22Rv1 (cell line): ENCODE measurements at regions not wholly inside any gene's neighbourhood (a gene's known extent, or its start where the extent isn't known, plus 50 kb on each side); places are given as distances from the start of the nearest gene placed in this dataset.
A peak's percentile ranks its signal among the peaks of the same experiment; 100 is the strongest.

ENCODE experiments used
- H3K27ac ChIP-seq: fragments of 450-650 bp; 2 replicates; pipeline ENCODE4 v1.5.1; 2017
- ZFX ChIP-seq: fragments of 450-650 bp; IDR thresholded peaks from 2 replicates; pipeline ENCODE4 v1.6.1; 2017; ENCODE audit warnings: antibody characterized with exemption, borderline replicate concordance
- TF ChIP-seq, protein P1 (sequence below): fragments of 450-650 bp; IDR thresholded peaks from 2 replicates; pipeline ENCODE4 v1.5.1; 2017; ENCODE audit warnings: mild to moderate bottlenecking

DNA sequence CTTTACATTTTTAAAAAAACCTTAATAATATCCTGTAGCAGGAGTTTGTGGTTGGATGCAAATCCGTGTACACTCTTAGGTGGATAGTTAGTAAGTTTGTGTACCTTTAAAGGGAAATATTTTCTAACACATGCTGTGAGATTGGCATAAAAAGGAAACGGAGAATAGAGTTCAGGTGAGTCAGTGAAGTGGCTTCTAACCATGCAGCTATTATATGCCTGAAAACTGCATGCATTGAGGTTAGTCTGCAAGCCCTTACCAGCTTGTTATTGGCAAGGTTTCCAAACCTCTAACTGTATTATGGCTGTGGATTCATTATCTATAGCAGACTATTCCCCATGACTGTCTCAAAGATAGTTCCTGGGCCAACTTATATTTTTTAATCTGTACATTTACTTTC lies 420.6 kb upstream of the MMS22L start:
- TF ChIP-seq, protein P1, sequence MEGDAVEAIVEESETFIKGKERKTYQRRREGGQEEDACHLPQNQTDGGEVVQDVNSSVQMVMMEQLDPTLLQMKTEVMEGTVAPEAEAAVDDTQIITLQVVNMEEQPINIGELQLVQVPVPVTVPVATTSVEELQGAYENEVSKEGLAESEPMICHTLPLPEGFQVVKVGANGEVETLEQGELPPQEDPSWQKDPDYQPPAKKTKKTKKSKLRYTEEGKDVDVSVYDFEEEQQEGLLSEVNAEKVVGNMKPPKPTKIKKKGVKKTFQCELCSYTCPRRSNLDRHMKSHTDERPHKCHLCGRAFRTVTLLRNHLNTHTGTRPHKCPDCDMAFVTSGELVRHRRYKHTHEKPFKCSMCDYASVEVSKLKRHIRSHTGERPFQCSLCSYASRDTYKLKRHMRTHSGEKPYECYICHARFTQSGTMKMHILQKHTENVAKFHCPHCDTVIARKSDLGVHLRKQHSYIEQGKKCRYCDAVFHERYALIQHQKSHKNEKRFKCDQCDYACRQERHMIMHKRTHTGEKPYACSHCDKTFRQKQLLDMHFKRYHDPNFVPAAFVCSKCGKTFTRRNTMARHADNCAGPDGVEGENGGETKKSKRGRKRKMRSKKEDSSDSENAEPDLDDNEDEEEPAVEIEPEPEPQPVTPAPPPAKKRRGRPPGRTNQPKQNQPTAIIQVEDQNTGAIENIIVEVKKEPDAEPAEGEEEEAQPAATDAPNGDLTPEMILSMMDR: no peak
- no peak for TF ChIP-seq ZFX
- no peak overlapping the region for H3K27ac ChIP-seq

DNA sequence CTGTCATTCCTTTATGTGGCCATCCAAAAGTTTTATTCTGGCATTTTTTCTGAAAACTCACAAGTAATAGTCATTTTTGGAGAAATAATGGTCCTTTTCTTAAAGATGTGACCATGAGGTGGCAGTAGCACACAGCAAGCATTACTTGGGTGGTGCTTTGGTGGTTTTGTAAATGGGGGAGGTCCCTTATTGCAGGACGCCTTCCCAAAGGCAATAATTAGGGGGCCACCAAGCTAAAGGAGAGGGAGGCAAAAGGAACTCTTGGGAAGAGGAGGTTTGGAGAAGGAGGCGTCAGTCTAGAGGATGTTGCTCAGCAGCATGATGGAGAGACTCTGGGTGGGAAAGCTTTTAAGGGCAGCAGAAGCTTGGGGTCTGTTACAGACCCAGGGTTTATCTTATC lies 422.6 kb upstream of the MMS22L start:
- no peak for TF ChIP-seq ZFX
- TF ChIP-seq, protein P1: peak; percentile 77
- H3K27ac ChIP-seq: no peak overlapping the region

DNA sequence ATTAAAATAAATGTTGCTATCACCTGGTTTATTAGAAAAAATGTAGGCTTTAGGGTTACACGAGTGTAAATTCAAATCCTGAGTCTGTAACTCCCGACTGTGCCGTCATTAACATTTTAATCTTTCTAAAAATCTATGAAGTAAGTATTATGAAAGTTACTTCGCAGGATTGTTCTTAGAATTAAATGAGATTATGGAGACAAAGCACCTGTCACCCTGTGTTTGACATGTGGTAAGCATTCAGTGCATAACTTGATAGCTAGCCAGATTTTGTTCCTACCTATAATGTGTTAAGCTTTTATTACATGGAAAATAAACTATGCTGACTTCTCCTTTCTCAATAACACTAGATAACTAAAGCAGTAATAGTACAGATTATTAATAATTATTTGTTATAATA lies 429.7 kb upstream of the MMS22L start:
- no peak for TF ChIP-seq ZFX
- TF ChIP-seq, protein P1: no peak
- H3K27ac ChIP-seq: no peak overlapping the region

DNA sequence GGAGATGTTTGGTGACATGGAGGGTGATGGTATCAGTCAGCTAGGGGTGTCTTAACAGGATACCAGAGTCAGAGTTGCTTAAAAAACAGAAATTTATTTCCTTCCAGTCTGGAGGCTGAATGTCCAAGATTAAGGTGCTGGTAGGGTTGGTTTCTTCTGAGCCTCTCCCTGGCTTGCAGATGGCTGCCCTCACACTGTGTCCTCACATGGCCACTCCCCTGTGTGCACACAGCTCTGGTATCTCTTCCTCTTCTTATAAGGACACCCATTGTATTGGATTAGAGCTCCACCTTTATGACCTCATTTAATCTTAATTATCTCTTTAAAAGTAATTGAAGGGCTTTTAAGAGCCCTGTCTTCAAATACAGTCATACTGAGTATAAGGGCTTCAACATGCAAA lies 431.8 kb upstream of the MMS22L start:
- no peak overlapping the region for H3K27ac ChIP-seq
- TF ChIP-seq, protein P1: no peak
- no peak for TF ChIP-seq ZFX

DNA sequence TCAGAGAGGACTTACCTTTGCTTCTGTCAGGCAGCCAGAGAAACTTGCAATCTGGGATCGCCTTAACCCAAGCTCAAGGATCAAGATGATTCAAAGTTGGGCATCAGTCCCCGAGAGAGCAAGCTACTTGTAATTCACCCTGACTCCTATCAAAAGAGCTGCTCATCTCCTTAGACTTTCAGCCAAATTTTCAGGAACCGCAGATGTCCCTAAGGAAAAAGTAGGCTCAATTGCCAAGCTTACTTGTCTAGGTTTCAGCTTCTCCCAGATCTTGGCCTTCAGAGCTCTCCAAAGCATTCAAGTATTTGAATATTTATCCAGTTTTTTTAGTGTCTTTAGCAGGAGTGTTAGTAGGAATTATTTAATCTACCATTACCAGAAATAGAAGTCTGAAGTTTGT lies 434.1 kb upstream of the MMS22L start:
- TF ChIP-seq, protein P1: no peak
- no peak for TF ChIP-seq ZFX
- no peak overlapping the region for H3K27ac ChIP-seq

DNA sequence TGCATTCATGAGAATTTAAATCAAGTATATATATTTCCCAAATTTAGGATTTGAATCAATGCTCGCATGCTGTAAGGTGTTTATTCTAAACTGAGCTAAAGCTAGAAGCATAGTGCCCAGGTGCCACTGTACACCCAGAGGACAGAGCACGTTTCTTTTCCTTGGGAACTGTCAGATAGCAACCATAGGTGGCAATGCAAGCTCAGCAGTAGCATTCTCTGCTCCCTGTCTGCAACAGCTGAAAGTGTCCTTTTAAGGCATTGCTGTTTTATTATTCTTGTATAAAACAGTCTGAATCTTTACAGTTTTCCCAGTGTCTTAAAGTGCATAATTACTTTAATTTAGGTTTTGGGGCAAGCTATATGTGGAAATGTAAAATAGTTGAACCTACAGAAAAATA lies 443.4 kb upstream of the MMS22L start:
- H3K27ac ChIP-seq: no peak overlapping the region
- TF ChIP-seq, protein P1: no peak; the same call in 1 of the 2 replicates
- TF ChIP-seq ZFX: no peak

DNA sequence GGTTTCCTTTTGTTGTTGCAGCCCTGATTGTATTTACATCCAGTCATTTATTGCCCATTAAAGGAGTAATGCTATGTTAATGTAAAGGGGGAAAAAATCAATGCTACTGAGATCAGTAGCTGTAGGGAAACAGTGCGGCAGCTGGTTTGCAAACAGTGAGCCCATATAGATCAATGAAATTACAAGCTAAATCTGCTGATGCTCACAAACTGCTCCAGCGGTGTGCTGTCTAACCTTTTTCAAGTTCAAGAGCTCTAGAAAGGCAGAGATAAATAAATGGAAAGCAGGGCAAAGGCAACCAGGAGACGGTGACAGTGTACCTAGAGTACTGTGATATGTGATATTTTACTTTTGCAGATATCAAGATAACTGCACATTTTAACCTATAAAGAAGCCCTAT lies 449.0 kb upstream of the MMS22L start:
- TF ChIP-seq, protein P1: no peak
- no peak for TF ChIP-seq ZFX
- H3K27ac ChIP-seq: no peak overlapping the region
